DOHH2 (cell line): ENCODE measurements at regions not wholly inside any gene's neighbourhood (a gene's known extent, or its start where the extent isn't known, plus 50 kb on each side); places are given as distances from the start of the nearest gene placed in this dataset.

ENCODE experiments used
- CTCF ChIP-seq: fragments of 200-600 bp; sonication (generic); IDR thresholded peaks from one replicate; pipeline ENCODE4 v1.5.1; 2014; ENCODE audit warnings: antibody characterized with exemption, mild to moderate bottlenecking, low read depth, low read length; ENCODE audit not compliant: poor library complexity, severe bottlenecking
- EZH2phosphoT487 ChIP-seq: fragments of 200-600 bp; sonication (generic); IDR thresholded peaks from 2 replicates; pipeline ENCODE4 v1.6.1; 2017; ENCODE audit warnings: borderline replicate concordance, mild to moderate bottlenecking, antibody characterized with exemption, low read length, moderate library complexity, mixed read lengths

- TF ChIP-seq CTCF (no peak), EZH2phosphoT487 (no peak)
Observed at GRCh38 chr5:87541033-87541432, 128.3 kb upstream of the CCNH start.
